K562 (cell line): ENCODE measurements at regions not wholly inside any gene's neighbourhood (a gene's known extent, or its start where the extent isn't known, plus 50 kb on each side); places are given as distances from the start of the nearest gene placed in this dataset.

ENCODE experiments used
- ATAC-seq: fragments of 200-7000 bp; cut with Tn5 transposase; 3 replicates; pipeline ENCODE4 v1.9.1; 2020; ENCODE audit warnings: moderate library complexity
- BruUV-seq: library from RNA; stranded (reverse); fragments of 400-500 nt; replicated peaks from 2 replicates; lab custom pipeline; 2021; lab: Mats Ljungman, UMichigan
- CTCF ChIA-PET: fragments of 300-600 bp; formaldehyde crosslinking; extraction: SDS; loops from one replicate; lab custom pipeline; 2021; ENCODE audit warnings: low intra/inter-chr PET ratio; lab: Yijun Ruan, JAX
- POLR2A ChIA-PET: fragments of 300-600, 350-650 bp; sonication (Branson Sonifier 250); formaldehyde crosslinking; extraction: SDS; loops from one replicate; lab custom pipeline; 2021; ENCODE audit warnings: antibody characterized with exemption, inconsistent platforms; lab: Yijun Ruan, JAX
- DNase-seq, 4 experiments: peaks; one replicate each; pipeline versions ENCODE4 v3.0.0 to v3.0.0-alpha.2; 2011 to 2018; ENCODE audit warnings: low spot score in 3 of 4, mixed read lengths in 3 of 4; ENCODE audit errors: extremely low read depth in 1 of 4
- FAIRE-seq: peaks from 2 replicates; lab custom pipeline; 2011; peaks lifted over from hg19 to GRCh38; lab: Jason Lieb, UNC
- H2AFZ ChIP-seq: 2 replicates; pipeline ENCODE4 v1.6.0; 2011; ENCODE audit warnings: low read depth, low read length, control low read depth, inconsistent platforms
- H3K27ac ChIP-seq: fragments of 200-600 bp; 3 replicates; pipeline ENCODE4 v1.8.0; 2011; ENCODE audit warnings: low read depth, mild to moderate bottlenecking, control low read depth, inconsistent platforms, low read length, moderate library complexity, mixed read lengths; ENCODE audit errors: extremely low read depth
- H3K27me3 ChIP-seq, 2 experiments: fragments of 300-600 bp in 1 of 2; 2 replicates in 1 of 2; 3 replicates in 1 of 2; pipeline versions ENCODE4 v1.6.0 to v1.8.0; 2011; ENCODE audit warnings: inconsistent platforms in 2 of 2, low read length in 2 of 2, mild to moderate bottlenecking in 1 of 2, mixed read lengths in 1 of 2, moderate library complexity in 1 of 2; ENCODE audit not compliant: control insufficient read depth in 2 of 2, insufficient read depth in 2 of 2
- H3K36me3 ChIP-seq: fragments of 300-600 bp; 3 replicates; pipeline ENCODE4 v1.8.0; 2011; ENCODE audit warnings: mild to moderate bottlenecking, low read length, inconsistent platforms; ENCODE audit not compliant: control insufficient read depth, insufficient read depth
- H3K4me1 ChIP-seq, 2 experiments: fragments of 200-600 bp in 1 of 2; replicated peaks in 1 of 2; 2 replicates in 1 of 2; 3 replicates in 1 of 2; pipeline versions ENCODE4 v1.5.1 to v1.8.0; 2011; ENCODE audit warnings: inconsistent platforms in 2 of 2, low read length in 2 of 2, mild to moderate bottlenecking in 1 of 2, mixed read lengths in 1 of 2, moderate library complexity in 1 of 2; ENCODE audit not compliant: control insufficient read depth in 2 of 2, insufficient read depth in 2 of 2
- H3K4me2 ChIP-seq: 2 replicates; pipeline ENCODE4 v1.6.1; 2011; ENCODE audit warnings: low read length, control low read depth, inconsistent platforms, mixed read lengths; ENCODE audit not compliant: insufficient read depth
- H3K4me3 ChIP-seq: fragments of 200-600 bp; sonication (generic), shearing (Covaris generic); 2 replicates; pipeline ENCODE4 v1.5.1; 2016; ENCODE audit warnings: control low read depth, inconsistent platforms
- H3K79me2 ChIP-seq: fragments of 200-600 bp; 3 replicates; pipeline ENCODE4 v1.8.0; 2011; ENCODE audit warnings: low read length, inconsistent platforms; ENCODE audit not compliant: control insufficient read depth, insufficient read depth
- H3K9ac ChIP-seq, 2 experiments: 2 replicates each; pipeline versions ENCODE4 v1.6.0 to v1.6.1; 2011; ENCODE audit warnings: low read depth in 2 of 2, low read length in 2 of 2, control low read depth in 1 of 2, inconsistent platforms in 1 of 2, mild to moderate bottlenecking in 1 of 2, mixed read lengths in 1 of 2; ENCODE audit not compliant: insufficient read depth in 1 of 2
- H3K9me1 ChIP-seq: one replicate; pipeline ENCODE4 v1.6.0; 2011; ENCODE audit warnings: inconsistent platforms, mild to moderate bottlenecking, low read length, moderate library complexity; ENCODE audit not compliant: control insufficient read depth, insufficient read depth
- H3K9me3 ChIP-seq: replicated peaks from 2 replicates; pipeline ENCODE4 v1.5.1; 2011; ENCODE audit warnings: low read depth, low read length, inconsistent platforms; ENCODE audit not compliant: control insufficient read depth, insufficient read depth
- H4K20me1 ChIP-seq: replicated peaks from 2 replicates; pipeline ENCODE4 v1.6.1; 2011; ENCODE audit warnings: low read length, inconsistent platforms, mixed read lengths; ENCODE audit not compliant: control insufficient read depth, insufficient read depth
- HNRNPH1 ChIP-seq: fragments of 200-400 bp; formaldehyde crosslinking; optimal IDR thresholded peaks from 2 replicates; pipeline ENCODE3; 2017; ENCODE audit warnings: low read depth, mild to moderate bottlenecking, low read length, moderate library complexity
- KAT8 ChIP-seq: fragments of 450-650 bp; IDR thresholded peaks from 2 replicates; pipeline ENCODE4 v1.6.1; 2016; ENCODE audit warnings: low read depth, mild to moderate bottlenecking
- MED1 ChIP-seq: sonication (generic); formaldehyde crosslinking; IDR thresholded peaks from 2 replicates; pipeline ENCODE4 v1.8.1; 2023; ENCODE audit warnings: missing genetic modification reagents, borderline replicate concordance
- MEIS2 ChIP-seq: fragments of 450-650 bp; IDR thresholded peaks from 2 replicates; pipeline ENCODE4 v1.6.1; 2014; ENCODE audit warnings: mild to moderate bottlenecking; ENCODE audit not compliant: partially characterized antibody
- NFRKB ChIP-seq: fragments of 450-650 bp; IDR thresholded peaks from 2 replicates; pipeline ENCODE4 v1.6.1; 2016; ENCODE audit warnings: low read depth
- RERE ChIP-seq: sonication (generic); formaldehyde crosslinking; IDR thresholded peaks from 2 replicates; pipeline ENCODE4 v1.8.0; 2023; ENCODE audit warnings: missing genetic modification reagents, mild to moderate bottlenecking, borderline replicate concordance
- TAL1 ChIP-seq: fragments of 450-650 bp; IDR thresholded peaks from 2 replicates; pipeline ENCODE4 v1.6.1; 2016; ENCODE audit warnings: mild to moderate bottlenecking
- TBP ChIP-seq: optimal IDR thresholded peaks from 2 replicates; pipeline ENCODE3; 2011; ENCODE audit warnings: low read depth, low read length, improper control_type of control experiment
- ZNF143 ChIP-seq: sonication (generic); formaldehyde crosslinking; IDR thresholded peaks from 2 replicates; pipeline ENCODE4 v1.9.0; 2022; ENCODE audit warnings: mild to moderate bottlenecking, missing genetic modification reagents
- ZNF175 ChIP-seq: fragments of 200-800 bp; sonication (Bioruptor generic); IDR thresholded peaks from 2 replicates; pipeline ENCODE4 v1.6.1; 2016; ENCODE audit warnings: low read depth, mild to moderate bottlenecking, missing genetic modification characterization, missing compliant biosample characterization
- ZSCAN29 ChIP-seq: fragments of 450-650 bp; IDR thresholded peaks from 2 replicates; pipeline ENCODE4 v1.6.1; 2017
- WGBS: fragments of 100-300 bp; shearing (Covaris generic); methylation state at CpG from one replicate; pipeline ENCODE4 v1.1.6; 2016; ENCODE audit warnings: low coverage, mixed read lengths; ENCODE audit not compliant: insufficient coverage; ENCODE audit errors: missing lambda C conversion rate; 5-methylcytosine and 5-hydroxymethylcytosine counted together
- in situ Hi-C: fragments of 300-500 bp; cut with MboI; formaldehyde crosslinking; loops from 4 replicates; pipeline ENCODE4 v1.15.0; 2018; ENCODE audit warnings: inconsistent platforms, mixed read lengths
- intact Hi-C: fragments of 100-400 bp; cut with micrococcal nuclease; formaldehyde crosslinking; loops from 2 replicates; pipeline ENCODE4 v1.14.2; 2022
- TF ChIP-seq, protein P1 (sequence below): fragments of 450-650 bp; IDR thresholded peaks from 2 replicates; pipeline ENCODE4 v1.6.1; 2016
- TF ChIP-seq, protein P2 (sequence below): sonication (generic); formaldehyde crosslinking; IDR thresholded peaks from 2 replicates; pipeline ENCODE4 v1.9.0; 2022; ENCODE audit warnings: mild to moderate bottlenecking, missing genetic modification reagents
- TF ChIP-seq, protein P3 (sequence below): fragments of 150-350 bp; IDR thresholded peaks from 2 replicates; pipeline ENCODE4 v1.6.1; 2014; ENCODE audit warnings: low read depth, mild to moderate bottlenecking, low read length, borderline replicate concordance

GRCh38 chr12:33926095-33926494 is 96.2 kb upstream of the ALG10 start:
- intact Hi-C loops (no loop called here), in situ Hi-C loops (no loop called here)
- no peak overlapping the region for H2AFZ ChIP-seq
- H3K9ac ChIP-seq: no peak overlapping the region
- no TSS peak for BruUV-seq
- no peak overlapping the region for H3K4me2 ChIP-seq
- WGBS: 14% methylated on average over 3 of the region's 3 CpGs
- no peaks in the 10 kb centered on the region for H3K36me3 ChIP-seq
- H3K9me3 ChIP-seq: no peaks in the 10 kb centered on the region
- no peak overlapping the region for H3K27ac ChIP-seq
- no peaks in the 10 kb centered on the region for H3K27me3 ChIP-seq
- ChIA-PET CTCF (no interaction called here), POLR2A (interaction anchor here (0.6 kb wide), 1 partner anchor 1056 kb away, joined by 3 read pairs; no protein-coding TSS in a partner anchor)
- H3K9me1 ChIP-seq: no peaks in the 10 kb centered on the region
- ATAC-seq: no peak
- no peak for FAIRE-seq
- no peak for DNase-seq
- no peaks in the 10 kb centered on the region for H3K79me2 ChIP-seq
- H3K4me3 ChIP-seq: no peak overlapping the region
- no peaks in the 10 kb centered on the region for H4K20me1 ChIP-seq
- no peaks in the 10 kb centered on the region for H3K4me1 ChIP-seq
- TF ChIP-seq MED1 (no peak), TBP (no peak), RERE (CRISPR knock-in tag) (no peak), TAL1 (no peak), HNRNPH1 (no peak), ZNF143 (no peak), KAT8 (no peak), ZSCAN29 (no peak), MEIS2 (no peak), ZNF175 (no peak), NFRKB (no peak)
- TF ChIP-seq, protein P1, sequence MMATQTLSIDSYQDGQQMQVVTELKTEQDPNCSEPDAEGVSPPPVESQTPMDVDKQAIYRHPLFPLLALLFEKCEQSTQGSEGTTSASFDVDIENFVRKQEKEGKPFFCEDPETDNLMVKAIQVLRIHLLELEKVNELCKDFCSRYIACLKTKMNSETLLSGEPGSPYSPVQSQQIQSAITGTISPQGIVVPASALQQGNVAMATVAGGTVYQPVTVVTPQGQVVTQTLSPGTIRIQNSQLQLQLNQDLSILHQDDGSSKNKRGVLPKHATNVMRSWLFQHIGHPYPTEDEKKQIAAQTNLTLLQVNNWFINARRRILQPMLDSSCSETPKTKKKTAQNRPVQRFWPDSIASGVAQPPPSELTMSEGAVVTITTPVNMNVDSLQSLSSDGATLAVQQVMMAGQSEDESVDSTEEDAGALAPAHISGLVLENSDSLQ: no peak
- TF ChIP-seq, protein P2, sequence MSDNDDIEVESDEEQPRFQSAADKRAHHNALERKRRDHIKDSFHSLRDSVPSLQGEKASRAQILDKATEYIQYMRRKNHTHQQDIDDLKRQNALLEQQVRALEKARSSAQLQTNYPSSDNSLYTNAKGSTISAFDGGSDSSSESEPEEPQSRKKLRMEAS: no peak
- TF ChIP-seq, protein P3, sequence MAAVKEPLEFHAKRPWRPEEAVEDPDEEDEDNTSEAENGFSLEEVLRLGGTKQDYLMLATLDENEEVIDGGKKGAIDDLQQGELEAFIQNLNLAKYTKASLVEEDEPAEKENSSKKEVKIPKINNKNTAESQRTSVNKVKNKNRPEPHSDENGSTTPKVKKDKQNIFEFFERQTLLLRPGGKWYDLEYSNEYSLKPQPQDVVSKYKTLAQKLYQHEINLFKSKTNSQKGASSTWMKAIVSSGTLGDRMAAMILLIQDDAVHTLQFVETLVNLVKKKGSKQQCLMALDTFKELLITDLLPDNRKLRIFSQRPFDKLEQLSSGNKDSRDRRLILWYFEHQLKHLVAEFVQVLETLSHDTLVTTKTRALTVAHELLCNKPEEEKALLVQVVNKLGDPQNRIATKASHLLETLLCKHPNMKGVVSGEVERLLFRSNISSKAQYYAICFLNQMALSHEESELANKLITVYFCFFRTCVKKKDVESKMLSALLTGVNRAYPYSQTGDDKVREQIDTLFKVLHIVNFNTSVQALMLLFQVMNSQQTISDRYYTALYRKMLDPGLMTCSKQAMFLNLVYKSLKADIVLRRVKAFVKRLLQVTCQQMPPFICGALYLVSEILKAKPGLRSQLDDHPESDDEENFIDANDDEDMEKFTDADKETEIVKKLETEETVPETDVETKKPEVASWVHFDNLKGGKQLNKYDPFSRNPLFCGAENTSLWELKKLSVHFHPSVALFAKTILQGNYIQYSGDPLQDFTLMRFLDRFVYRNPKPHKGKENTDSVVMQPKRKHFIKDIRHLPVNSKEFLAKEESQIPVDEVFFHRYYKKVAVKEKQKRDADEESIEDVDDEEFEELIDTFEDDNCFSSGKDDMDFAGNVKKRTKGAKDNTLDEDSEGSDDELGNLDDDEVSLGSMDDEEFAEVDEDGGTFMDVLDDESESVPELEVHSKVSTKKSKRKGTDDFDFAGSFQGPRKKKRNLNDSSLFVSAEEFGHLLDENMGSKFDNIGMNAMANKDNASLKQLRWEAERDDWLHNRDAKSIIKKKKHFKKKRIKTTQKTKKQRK: no peak
